HEK293T (cell line): ENCODE measurements at regions not wholly inside any gene's neighbourhood (a gene's known extent, or its start where the extent isn't known, plus 50 kb on each side); places are given as distances from the start of the nearest gene placed in this dataset.

Source experiments
- ARNT ChIP-seq: fragments of 450-650 bp; IDR thresholded peaks from 2 replicates; pipeline ENCODE4 v1.6.1; 2017; ENCODE audit warnings: mild to moderate bottlenecking
- BHLHE40 ChIP-seq: fragments of 450-650 bp; IDR thresholded peaks from 2 replicates; pipeline ENCODE4 v1.6.1; 2016; ENCODE audit warnings: mild to moderate bottlenecking, moderate library complexity, borderline replicate concordance
- FOXK2 ChIP-seq: fragments of 450-650 bp; IDR thresholded peaks from 2 replicates; pipeline ENCODE4 v1.6.1; 2016; ENCODE audit warnings: mild to moderate bottlenecking
- SP1 ChIP-seq: fragments of 450-650 bp; IDR thresholded peaks from 2 replicates; pipeline ENCODE4 v1.6.1; 2017
- TARDBP ChIP-seq: fragments of 450-650 bp; IDR thresholded peaks from 2 replicates; pipeline ENCODE4 v1.6.1; 2016

DNA sequence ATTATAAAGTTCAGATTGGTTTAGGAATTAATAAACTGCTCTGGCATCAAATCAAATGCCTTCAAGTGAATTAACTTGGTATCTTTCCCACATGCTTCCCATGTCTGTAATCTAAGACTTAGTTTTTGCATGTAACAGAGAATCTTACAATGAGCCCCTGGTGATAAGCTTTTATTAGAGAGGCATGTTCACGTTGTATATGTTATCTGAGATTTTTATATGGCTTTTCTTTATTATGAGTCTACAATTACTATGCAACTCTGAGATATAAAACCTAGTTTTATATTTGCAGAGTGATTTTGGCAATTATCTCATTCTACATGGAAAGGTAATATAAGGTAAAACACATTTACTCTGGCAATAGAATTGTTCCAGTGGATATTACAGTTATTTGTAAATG lies 1578.4 kb upstream of the IGFBP7 start:
- TF ChIP-seq FOXK2: no peak
- TF ChIP-seq BHLHE40: no peak
- no peak for TF ChIP-seq SP1
- TF ChIP-seq TARDBP: no peak
- no peak for TF ChIP-seq ARNT
